NCI-H1694 (cell line): ENCODE measurements at regions not wholly inside any gene's neighbourhood (a gene's known extent, or its start where the extent isn't known, plus 50 kb on each side); places are given as distances from the start of the nearest gene placed in this dataset.
"Not testable (repeated sequence)": the region's sequence is repeated elsewhere in the genome, so short reads cannot be mapped to it uniquely, and the experiment has no call there.

Experiments
- DNase-seq: peaks from one replicate; lab custom pipeline; 2025; lab: John Stamatoyannopoulos, UW

GRCh38 chr2:228592925-228593324, 411.4 kb upstream of the SPHKAP start:
- DNase-seq: no peak

- no peak for DNase-seq
These were observed 409.2 kb upstream of the SPHKAP start for GRCh38 chr2:228590681-228591080.

- no peak for DNase-seq
These were observed 407.6 kb upstream of the SPHKAP start for GRCh38 chr2:228589115-228589514.

GRCh38 chr2:228581731-228582130, 400.2 kb upstream of the SPHKAP start:
- DNase-seq: no peak

- no peak for DNase-seq
These were observed 394.4 kb upstream of the SPHKAP start for GRCh38 chr2:228575897-228576296.

- not testable (repeated sequence) for DNase-seq
These were observed 386.8 kb upstream of the SPHKAP start for GRCh38 chr2:228568275-228568674.

GRCh38 chr2:228561816-228562215, 380.3 kb upstream of the SPHKAP start:
- no peak for DNase-seq

GRCh38 chr2:228559774-228560415, 378.4 kb upstream of the SPHKAP start:
- no peak for DNase-seq

- no peak for DNase-seq
These were observed 375.2 kb upstream of the SPHKAP start for GRCh38 chr2:228556717-228557116.

GRCh38 chr2:228549441-228550007, 368.0 kb upstream of the SPHKAP start:
- DNase-seq: no peak

- DNase-seq: no peak
These were observed 366.7 kb upstream of the SPHKAP start for GRCh38 chr2:228548230-228548629.

- DNase-seq: no peak
These were observed 364.3 kb upstream of the SPHKAP start for GRCh38 chr2:228545748-228546145.

GRCh38 chr2:228545041-228545747, 363.7 kb upstream of the SPHKAP start:
- no peak for DNase-seq

- DNase-seq: no peak
These were observed 361.6 kb upstream of the SPHKAP start for GRCh38 chr2:228543117-228543516.

GRCh38 chr2:228542277-228542676, 360.8 kb upstream of the SPHKAP start:
- DNase-seq: no peak

- no peak for DNase-seq
These were observed 360.3 kb upstream of the SPHKAP start for GRCh38 chr2:228541789-228542188.

- no peak for DNase-seq
These were observed 359.5 kb upstream of the SPHKAP start for GRCh38 chr2:228540976-228541375.

GRCh38 chr2:228535396-228535795, 353.9 kb upstream of the SPHKAP start:
- DNase-seq: peak; percentile 3

GRCh38 chr2:228533156-228533555, 351.7 kb upstream of the SPHKAP start:
- no peak for DNase-seq

- no peak for DNase-seq
These were observed 350.7 kb upstream of the SPHKAP start for GRCh38 chr2:228532233-228532632.

- no peak for DNase-seq
These were observed 345.9 kb upstream of the SPHKAP start for GRCh38 chr2:228527197-228527881.

- DNase-seq: no peak
These were observed 345.2 kb upstream of the SPHKAP start for GRCh38 chr2:228526687-228527086.

- no peak for DNase-seq
These were observed 341.5 kb upstream of the SPHKAP start for GRCh38 chr2:228522977-228523376.
